Duodenal mucosa (tissue), 2 donors: ENCODE measurements at regions not wholly inside any gene's neighbourhood (a gene's known extent, or its start where the extent isn't known, plus 50 kb on each side); places are given as distances from the start of the nearest gene placed in this dataset.
"Not testable (repeated sequence)": the region's sequence is repeated elsewhere in the genome, so short reads cannot be mapped to it uniquely, and the experiment has no call there.

Experiments used
- H3K27ac ChIP-seq: one replicate; pipeline ENCODE4 v1.7.0; 2013; ENCODE audit warnings: low read depth, low read length
- H3K27me3 ChIP-seq, 2 donors: one replicate each; pipeline ENCODE4 v1.7.0; 2013; ENCODE audit warnings: low read length in 2 of 2, control low read depth in 1 of 2; ENCODE audit not compliant: insufficient read depth in 2 of 2, control insufficient read depth in 1 of 2
- H3K36me3 ChIP-seq, 2 donors: one replicate each; pipeline ENCODE4 v1.7.0; 2013; ENCODE audit warnings: low read length in 2 of 2, control low read depth in 1 of 2; ENCODE audit not compliant: insufficient read depth in 2 of 2, control insufficient read depth in 1 of 2
- H3K4me1 ChIP-seq, 2 donors: one replicate each; pipeline ENCODE4 v1.7.0; 2013; ENCODE audit warnings: low read length in 2 of 2, control low read depth in 1 of 2; ENCODE audit not compliant: insufficient read depth in 2 of 2, control insufficient read depth in 1 of 2
- H3K4me3 ChIP-seq, 2 donors: one replicate each; pipeline ENCODE4 v1.7.0; 2013; ENCODE audit warnings: low read length in 2 of 2, low read depth in 1 of 2
- H3K9ac ChIP-seq, 2 donors: one replicate each; pipeline ENCODE4 v1.7.0; 2013; ENCODE audit warnings: low read length in 2 of 2, low read depth in 1 of 2
- H3K9me3 ChIP-seq, 2 donors: one replicate each; pipeline ENCODE4 v1.7.0; 2013; ENCODE audit warnings: low read length in 2 of 2, control low read depth in 1 of 2; ENCODE audit not compliant: control insufficient read depth in 1 of 2

GRCh38 chr17:62138676-62139121 lies 73.6 kb upstream of the MED13 start:
- H3K36me3 ChIP-seq, H3K4me3 ChIP-seq, H3K27me3 ChIP-seq, H3K9ac ChIP-seq, H3K4me1 ChIP-seq, H3K27ac ChIP-seq, H3K9me3 ChIP-seq: not testable (repeated sequence)

DNA sequence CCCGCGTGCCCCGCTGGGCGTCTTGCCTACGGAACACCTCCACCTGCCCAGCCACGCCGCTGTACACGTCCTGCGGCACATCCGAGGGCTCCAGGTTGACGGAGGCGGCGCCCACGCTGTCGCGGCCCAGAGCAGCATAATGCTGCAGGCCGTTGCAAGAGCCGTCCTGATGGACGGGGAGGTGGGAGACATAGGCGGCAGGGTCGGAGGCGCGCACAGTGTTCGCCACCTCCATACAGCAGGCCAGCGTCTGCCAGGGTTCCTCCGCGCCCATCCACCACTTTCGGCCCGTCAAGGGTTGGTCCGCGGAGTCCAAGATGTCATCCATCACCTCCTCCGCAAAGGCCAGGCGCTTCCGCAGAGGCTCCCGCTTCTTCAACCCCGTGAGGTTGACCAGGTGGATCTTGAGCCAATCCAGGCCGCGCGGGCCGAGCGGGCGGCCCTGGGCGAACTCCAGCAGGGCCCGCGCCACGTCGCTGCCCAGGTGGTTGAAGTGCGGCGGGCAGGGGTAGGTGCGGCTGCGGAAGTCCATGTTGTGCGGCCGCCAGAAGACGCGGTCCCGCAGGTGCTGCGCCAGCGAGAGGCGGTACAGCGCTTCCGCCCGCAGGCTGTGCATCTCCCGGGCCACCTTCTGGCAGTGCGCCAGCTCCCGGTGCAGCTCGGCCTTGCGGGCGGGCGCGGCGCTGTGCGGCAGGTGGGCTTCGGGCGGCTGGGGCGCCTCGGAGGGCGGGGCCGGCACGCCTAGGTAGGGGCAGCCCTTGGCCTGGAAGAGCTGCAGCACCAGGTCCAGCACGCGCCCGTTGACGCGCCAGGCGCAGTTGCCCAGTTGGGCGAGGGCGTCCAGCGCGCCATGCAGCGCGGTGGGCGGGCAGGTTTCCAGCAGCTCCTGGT lies 72.9 kb upstream of the MED13 start:
- H3K27ac ChIP-seq, H3K4me3 ChIP-seq, H3K9me3 ChIP-seq, H3K27me3 ChIP-seq, H3K9ac ChIP-seq, H3K36me3 ChIP-seq, H3K4me1 ChIP-seq: not testable (repeated sequence)

DNA sequence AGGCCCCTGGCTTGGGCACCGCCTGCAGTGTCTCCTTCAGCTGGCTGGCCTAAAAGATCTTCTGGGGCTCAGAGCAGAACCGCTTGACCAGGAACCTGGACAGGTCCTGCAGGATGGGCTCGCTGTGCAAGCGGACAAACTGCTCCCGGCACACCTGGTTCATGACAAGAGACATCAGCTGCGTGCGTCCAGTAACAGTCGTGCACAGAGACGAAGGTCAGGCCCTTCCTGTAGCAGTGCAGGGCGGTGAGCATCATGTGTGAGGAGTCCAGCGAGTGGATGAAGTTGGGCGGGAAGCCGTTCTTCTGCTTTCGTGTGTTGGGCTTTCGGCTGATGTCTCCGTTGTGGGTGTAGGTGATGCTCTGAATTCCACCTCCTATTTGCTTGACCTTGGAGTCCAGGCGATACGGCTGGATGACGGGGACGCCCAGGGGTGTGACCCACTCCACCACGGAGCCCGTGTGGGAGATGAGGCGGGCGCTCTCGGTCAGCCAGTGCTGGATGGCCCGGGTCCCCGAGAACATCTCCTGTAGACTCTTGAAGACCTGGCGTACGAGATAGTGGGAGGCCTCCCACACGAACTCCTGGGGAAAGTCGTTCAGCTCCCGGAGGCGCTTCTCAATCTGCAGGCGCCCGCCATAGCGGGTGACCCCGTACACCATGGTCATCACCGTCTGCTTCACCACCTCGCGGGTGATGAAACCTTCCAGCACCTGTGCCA lies 72.1 kb upstream of the MED13 start:
- not testable (repeated sequence) for H3K27ac ChIP-seq, H3K4me1 ChIP-seq, H3K9me3 ChIP-seq, H3K4me3 ChIP-seq, H3K9ac ChIP-seq, H3K36me3 ChIP-seq, H3K27me3 ChIP-seq

DNA sequence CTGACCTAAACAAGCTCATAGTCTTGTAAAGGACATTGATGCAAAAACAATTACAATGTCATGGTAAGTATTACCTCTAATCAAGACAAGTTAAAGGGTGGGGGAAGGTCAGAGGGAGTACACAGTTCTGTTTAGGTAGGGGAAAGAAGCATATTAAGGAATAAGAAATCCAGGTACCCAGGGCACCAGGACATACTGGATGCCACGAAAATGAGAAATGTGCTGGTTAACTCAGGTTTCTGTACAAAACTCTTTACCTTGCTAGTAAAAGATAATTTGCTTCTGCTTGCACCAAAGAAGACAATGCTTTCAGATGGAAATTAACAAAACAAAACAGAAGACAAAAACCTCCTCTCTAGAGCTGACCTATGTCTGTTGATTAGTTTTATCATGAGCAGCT lies 70.7 kb upstream of the MED13 start:
- H3K9me3 ChIP-seq: no peaks in the 10 kb centered on the region
- no peak overlapping the region for H3K9ac ChIP-seq
- peaks cover 4 to 5% of the 10 kb centered on the region in 2 donors for H3K4me1 ChIP-seq
- H3K4me3 ChIP-seq: no peak overlapping the region
- H3K36me3 ChIP-seq: no peaks in the 10 kb centered on the region
- H3K27me3 ChIP-seq: no peaks in the 10 kb centered on the region
- no peak overlapping the region for H3K27ac ChIP-seq

DNA sequence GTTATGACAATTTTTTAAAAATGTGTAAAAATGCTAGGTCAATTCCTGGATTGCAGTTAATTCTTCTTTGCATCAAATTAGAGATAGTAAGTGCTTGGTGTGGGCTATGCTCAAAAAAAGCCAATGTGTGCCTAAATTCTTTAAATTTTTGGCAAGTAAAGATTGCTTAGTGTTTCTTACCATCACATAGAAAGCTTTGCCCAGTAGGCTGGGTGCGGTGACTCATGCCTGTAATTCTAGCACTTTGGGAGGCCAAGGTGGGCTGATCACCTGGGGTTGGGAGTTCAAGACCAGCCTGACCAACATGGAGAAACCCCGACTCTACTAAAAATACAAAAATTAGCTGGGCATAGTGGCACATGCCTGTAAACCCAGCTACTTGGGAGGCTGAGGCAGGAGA lies 70.0 kb upstream of the MED13 start:
- not testable (repeated sequence) for H3K9ac ChIP-seq, H3K27ac ChIP-seq, H3K36me3 ChIP-seq, H3K4me1 ChIP-seq, H3K27me3 ChIP-seq, H3K9me3 ChIP-seq, H3K4me3 ChIP-seq

DNA sequence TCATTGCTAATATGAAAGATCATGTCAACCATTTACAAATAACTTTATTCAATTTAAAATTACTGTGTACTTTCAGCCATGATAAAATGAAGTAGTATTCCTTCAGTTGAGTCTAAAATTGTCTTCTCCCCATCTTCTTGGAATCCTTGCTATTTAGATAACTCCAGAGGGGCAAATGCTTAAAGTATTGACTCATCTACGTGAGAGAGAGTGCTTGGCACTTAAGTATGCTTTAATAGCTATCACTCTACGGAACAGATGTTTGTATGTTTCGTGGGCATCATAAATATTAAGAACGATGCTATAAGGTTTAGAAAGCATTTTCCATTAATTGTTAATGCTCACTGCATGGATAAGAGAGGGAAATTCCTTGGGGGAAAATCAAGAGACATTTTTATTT lies 69.3 kb upstream of the MED13 start:
- Histone ChIP-seq H3K9ac (no peak overlapping the region), H3K27me3 (no peaks in the 10 kb centered on the region), H3K36me3 (no peaks in the 10 kb centered on the region), H3K27ac (no peak overlapping the region), H3K4me1 (peaks cover 0 to 5% of the 10 kb centered on the region in 2 donors), H3K9me3 (no peaks in the 10 kb centered on the region), H3K4me3 (no peak overlapping the region)

- not testable (repeated sequence) for H3K27me3 ChIP-seq, H3K4me3 ChIP-seq, H3K36me3 ChIP-seq, H3K27ac ChIP-seq, H3K9ac ChIP-seq, H3K4me1 ChIP-seq, H3K9me3 ChIP-seq
Measured at GRCh38 chr17:62131271-62131670, 66.2 kb upstream of the MED13 start.

DNA sequence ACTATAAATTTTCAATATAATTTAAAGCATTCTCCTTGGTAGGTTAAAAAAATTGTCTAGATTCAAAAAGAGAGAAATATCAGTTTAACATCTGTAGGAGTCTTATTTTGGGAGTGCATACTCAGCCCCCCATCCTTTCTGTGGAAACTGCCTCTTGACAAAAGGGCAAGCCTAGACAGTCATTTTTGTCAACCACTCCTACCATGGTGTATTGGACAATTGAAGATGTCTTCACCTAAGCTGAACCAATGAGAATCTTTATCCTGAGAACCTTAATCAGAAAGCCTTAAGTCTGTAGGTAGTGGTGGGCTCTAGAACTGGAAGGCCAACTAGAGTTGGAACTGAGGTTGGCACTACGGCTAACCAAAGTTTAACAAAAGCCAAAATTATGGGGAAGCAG lies 65.7 kb upstream of the MED13 start:
- Histone ChIP-seq H3K9me3 (no peaks in the 10 kb centered on the region), H3K4me1 (peaks cover 0 to 8% of the 10 kb centered on the region in 2 donors)

DNA sequence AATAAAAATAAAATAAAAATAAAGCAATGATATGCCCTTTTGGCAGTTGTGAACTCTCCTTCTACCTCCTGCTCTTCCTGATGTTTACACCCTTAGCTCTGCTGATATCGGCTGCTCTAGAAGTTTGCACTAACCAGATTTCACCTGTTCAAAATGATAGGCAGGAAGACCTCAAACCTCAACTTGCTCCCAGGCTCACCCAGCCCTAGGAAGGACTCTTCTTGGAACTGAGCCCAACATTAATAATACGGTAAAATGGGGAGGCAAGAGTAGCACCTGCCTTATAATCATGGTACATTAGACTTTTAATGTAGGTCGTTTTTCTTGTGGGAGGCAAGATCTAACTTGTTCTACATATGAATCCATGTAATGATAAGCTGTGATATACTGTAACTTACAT lies 61.2 kb upstream of the MED13 start:
- Histone ChIP-seq H3K27ac (no peak overlapping the region), H3K9ac (no peak overlapping the region), H3K27me3 (no peaks in the 10 kb centered on the region), H3K36me3 (no peaks in the 10 kb centered on the region), H3K9me3 (no peaks in the 10 kb centered on the region), H3K4me3 (no peak overlapping the region), H3K4me1 (peaks cover 0 to 11% of the 10 kb centered on the region in 2 donors)

More for the DNA sequence above, 65.7 kb upstream of the MED13 start:
- Histone ChIP-seq H3K4me3 (no peak overlapping the region), H3K9ac (no peak overlapping the region), H3K27me3 (no peaks in the 10 kb centered on the region), H3K36me3 (no peaks in the 10 kb centered on the region), H3K27ac (no peak overlapping the region)

DNA sequence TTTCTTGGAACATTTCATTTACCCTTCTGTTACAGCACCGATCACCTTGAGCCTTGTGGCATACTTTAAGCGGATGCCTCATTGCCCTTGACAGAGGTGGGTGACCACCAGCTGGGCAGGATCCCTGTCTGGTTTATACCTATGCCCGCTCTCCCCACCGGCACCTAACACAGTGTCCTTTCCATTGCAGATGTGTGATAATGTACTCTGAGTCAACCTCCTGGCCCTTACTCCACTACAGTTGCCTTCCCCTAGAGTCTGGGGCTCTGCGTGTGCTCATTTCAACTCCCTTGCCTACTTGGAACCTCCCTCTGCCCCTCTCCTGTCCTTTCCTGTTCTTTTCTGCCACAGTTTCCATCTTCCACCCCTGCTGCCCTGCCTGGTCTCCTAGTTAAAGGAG lies 60.2 kb upstream of the MED13 start:
- Histone ChIP-seq H3K4me1 (peaks cover 5 to 15% of the 10 kb centered on the region in 2 donors), H3K4me3 (no peak overlapping the region), H3K27ac (no peak overlapping the region), H3K36me3 (no peaks in the 10 kb centered on the region), H3K9me3 (no peaks in the 10 kb centered on the region), H3K27me3 (no peaks in the 10 kb centered on the region), H3K9ac (no peak overlapping the region)
